Small intestine (tissue), 7 donors: ENCODE measurements at regions not wholly inside any gene's neighbourhood (a gene's known extent, or its start where the extent isn't known, plus 50 kb on each side); places are given as distances from the start of the nearest gene placed in this dataset.

Experiments used
- DNase-seq, 2 donors: peaks; one replicate each; pipeline versions ENCODE4 v3.0.0 to v3.0.0-alpha.2; 2013
- FAIRE-seq: peaks from 2 replicates; lab custom pipeline; 2012; peaks lifted over from hg19 to GRCh38; lab: Jason Lieb, UNC
- H3K27ac ChIP-seq, 3 donors: one replicate each; pipeline ENCODE4 v1.5.1; 2013; ENCODE audit warnings: low read length in 2 of 3, mild to moderate bottlenecking in 2 of 3, control low read depth in 1 of 3, inconsistent platforms in 1 of 3, low read depth in 1 of 3, moderate library complexity in 1 of 3
- H3K27me3 ChIP-seq, 3 donors: one replicate each; pipeline ENCODE4 v1.6.1; 2013; ENCODE audit warnings: low read length in 3 of 3, inconsistent platforms in 1 of 3; ENCODE audit not compliant: control insufficient read depth in 3 of 3, insufficient read depth in 3 of 3
- H3K36me3 ChIP-seq, 3 donors: one replicate each; pipeline ENCODE4 v1.6.1; 2013; ENCODE audit warnings: low read length in 3 of 3, inconsistent platforms in 1 of 3, low read depth in 1 of 3, mild to moderate bottlenecking in 1 of 3, moderate library complexity in 1 of 3; ENCODE audit not compliant: control insufficient read depth in 3 of 3, insufficient read depth in 2 of 3
- H3K4me1 ChIP-seq, 3 donors: one replicate each; pipeline ENCODE4 v1.6.1; 2013; ENCODE audit warnings: low read length in 2 of 3, inconsistent platforms in 1 of 3, low read depth in 1 of 3, mild to moderate bottlenecking in 1 of 3, moderate library complexity in 1 of 3; ENCODE audit not compliant: control insufficient read depth in 3 of 3, insufficient read depth in 2 of 3
- H3K4me3 ChIP-seq, 3 donors: one replicate each; pipeline ENCODE4 v1.5.1; 2013; ENCODE audit warnings: low read length in 3 of 3, control low read depth in 1 of 3, inconsistent platforms in 1 of 3, low read depth in 1 of 3, mild to moderate bottlenecking in 1 of 3, moderate library complexity in 1 of 3
- H3K9me3 ChIP-seq, 2 donors: one replicate each; pipeline ENCODE4 v1.6.1; 2013; ENCODE audit warnings: low read depth in 1 of 2, low read length in 1 of 2; ENCODE audit not compliant: control insufficient read depth in 2 of 2, insufficient read depth in 1 of 2
- WGBS, 3 donors: extraction: QIAGEN DNeasy Blood & Tissue Kit; methylation state at CpG; one replicate each; pipeline ENCODE4 v1.1.7; 2013; 5-methylcytosine and 5-hydroxymethylcytosine counted together
- donor health status: healthy with polysubstance abuse.
- donor health status: control.
- donor health status: control.
- donor health status: Bipolar disorder and iron deficiency.
- donor health status: healthy.

GRCh38 chr18:59048048-59048363 is 91.7 kb upstream of the SEC11C start:
- DNase-seq, result no peak
- H3K4me3 ChIP-seq, result no peak overlapping the region
- FAIRE-seq, result no peak
- H3K27me3 ChIP-seq, result no peaks in the 10 kb centered on the region
- no peaks in the 10 kb centered on the region for H3K9me3 ChIP-seq
- H3K27ac ChIP-seq, result no peak overlapping the region
- H3K36me3 ChIP-seq, result no peaks in the 10 kb centered on the region
- H3K4me1 ChIP-seq, result peaks cover 0 to 12% (median 2%) of the 10 kb centered on the region in 3 donors
- 75 to 92% (median 84%) methylated on average over 9 of the region's 9 CpGs for WGBS, 3 donors

DNA sequence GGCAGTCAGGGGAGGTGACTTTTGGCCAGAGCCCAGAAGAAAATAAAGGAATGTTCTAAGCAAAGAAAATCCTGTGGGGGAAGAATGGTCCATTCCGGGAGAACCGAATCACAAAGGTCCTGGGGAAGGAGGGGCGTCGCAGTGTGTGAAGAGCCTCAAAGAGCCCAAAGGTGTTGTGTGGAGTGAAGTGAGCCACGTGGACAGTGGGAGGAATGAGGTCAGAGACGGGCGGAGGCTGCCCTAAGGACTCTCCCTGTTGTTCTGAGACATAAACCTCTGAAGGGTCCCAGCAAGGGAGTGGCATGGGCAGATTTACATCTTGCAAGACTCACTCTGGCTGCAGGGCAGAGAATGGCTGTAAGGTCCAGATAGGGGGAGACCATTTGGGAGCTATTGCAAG is 91.3 kb upstream of the SEC11C start:
- H3K27me3 ChIP-seq, result no peaks in the 10 kb centered on the region
- H3K27ac ChIP-seq, result no peak overlapping the region
- FAIRE-seq, result no peak
- peak in 1 of 2 donors; percentile 16 for DNase-seq
- WGBS, 3 donors, result 43 to 70% (median 66%) methylated on average over 7 of the region's 7 CpGs
- H3K4me3 ChIP-seq, result no peak overlapping the region
- peaks cover 0 to 15% (median 2%) of the 10 kb centered on the region in 3 donors for H3K4me1 ChIP-seq
- H3K9me3 ChIP-seq, result no peaks in the 10 kb centered on the region
- H3K36me3 ChIP-seq, result no peaks in the 10 kb centered on the region

DNA sequence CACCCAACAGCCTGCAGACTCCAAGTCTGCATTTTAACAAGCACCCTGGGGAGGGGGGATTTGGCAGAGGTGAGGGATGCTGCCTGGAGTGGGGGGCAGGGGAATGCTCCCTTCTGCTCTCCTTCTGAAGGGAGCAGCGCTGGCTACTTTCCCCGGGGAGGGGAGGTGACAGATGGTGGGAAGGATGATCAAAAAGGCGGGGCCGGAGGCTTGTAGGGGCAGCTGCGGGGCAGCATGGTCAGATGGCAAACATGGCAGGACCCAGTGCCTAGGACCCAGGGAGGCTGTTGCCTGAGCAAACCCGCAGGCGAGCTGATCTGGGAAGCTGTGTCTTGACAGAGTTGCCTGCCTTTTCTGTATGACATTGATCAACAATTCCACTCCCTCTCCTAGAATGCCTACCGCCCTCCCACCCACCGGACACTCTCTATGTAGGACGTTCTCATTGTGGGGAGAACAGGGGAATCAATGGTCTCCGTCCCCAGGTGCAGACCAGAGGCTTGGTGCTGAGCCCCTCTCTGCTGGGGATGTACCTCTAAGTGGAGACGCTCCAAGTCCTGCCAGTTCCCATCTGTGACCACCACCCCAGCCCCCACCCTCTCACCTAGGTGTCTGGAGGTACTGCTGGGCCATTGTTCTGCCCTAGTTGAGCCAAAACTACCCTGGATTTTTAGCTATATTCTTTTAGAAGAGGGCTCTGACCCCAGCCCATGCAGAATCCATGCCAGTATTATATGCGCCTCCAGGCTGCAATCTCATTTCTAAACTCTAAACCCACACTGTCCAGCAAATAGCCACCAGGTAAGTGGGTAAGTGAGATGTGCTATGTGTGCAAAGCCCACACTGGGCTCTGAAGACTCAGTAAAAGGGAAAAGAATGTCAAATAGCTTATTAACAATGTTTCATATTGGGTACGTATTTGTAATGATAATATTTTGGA is 89.7 kb upstream of the SEC11C start:
- FAIRE-seq (no peak), DNase-seq (no peak)
- no peak overlapping the region for H3K4me3 ChIP-seq
- no peaks in the 10 kb centered on the region for H3K36me3 ChIP-seq
- H3K27me3 ChIP-seq, result no peaks in the 10 kb centered on the region
- no peak overlapping the region for H3K27ac ChIP-seq
- WGBS, 3 donors, result 72 to 84% (median 79%) methylated on average over 13 to 14 of the region's 14 CpGs
- no peaks in the 10 kb centered on the region for H3K9me3 ChIP-seq
- H3K4me1 ChIP-seq, result peaks cover 0 to 25% (median 2%) of the 10 kb centered on the region in 3 donors

DNA sequence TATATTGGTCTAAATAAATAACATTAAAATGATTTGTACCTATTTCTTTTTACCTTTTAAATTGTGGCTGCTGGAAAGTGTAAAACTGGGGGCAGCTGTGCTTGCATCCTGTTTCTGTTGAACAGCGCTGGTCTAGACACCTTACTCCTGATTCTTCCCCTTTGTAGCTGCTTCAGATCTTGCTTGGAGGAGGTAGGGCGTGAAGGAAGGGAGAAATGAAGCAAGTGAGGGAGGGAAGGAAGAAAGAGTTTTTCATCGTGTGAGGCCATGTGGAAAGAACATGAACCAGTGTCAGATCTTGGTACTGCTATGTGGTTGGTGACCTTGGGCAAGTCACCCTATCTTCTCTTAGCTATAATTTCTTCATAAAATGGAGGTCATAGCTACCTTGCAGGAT is 89.0 kb upstream of the SEC11C start:
- H3K4me1 ChIP-seq, result peaks cover 0 to 32% (median 2%) of the 10 kb centered on the region in 3 donors
- 83 to 86% (median 83%) methylated on average over 3 of the region's 3 CpGs for WGBS, 3 donors
- H3K27ac ChIP-seq, result no peak overlapping the region
- no peak overlapping the region for H3K4me3 ChIP-seq
- no peaks in the 10 kb centered on the region for H3K36me3 ChIP-seq
- no peaks in the 10 kb centered on the region for H3K27me3 ChIP-seq
- no peaks in the 10 kb centered on the region for H3K9me3 ChIP-seq
- no peak for FAIRE-seq
- no peak for DNase-seq

DNA sequence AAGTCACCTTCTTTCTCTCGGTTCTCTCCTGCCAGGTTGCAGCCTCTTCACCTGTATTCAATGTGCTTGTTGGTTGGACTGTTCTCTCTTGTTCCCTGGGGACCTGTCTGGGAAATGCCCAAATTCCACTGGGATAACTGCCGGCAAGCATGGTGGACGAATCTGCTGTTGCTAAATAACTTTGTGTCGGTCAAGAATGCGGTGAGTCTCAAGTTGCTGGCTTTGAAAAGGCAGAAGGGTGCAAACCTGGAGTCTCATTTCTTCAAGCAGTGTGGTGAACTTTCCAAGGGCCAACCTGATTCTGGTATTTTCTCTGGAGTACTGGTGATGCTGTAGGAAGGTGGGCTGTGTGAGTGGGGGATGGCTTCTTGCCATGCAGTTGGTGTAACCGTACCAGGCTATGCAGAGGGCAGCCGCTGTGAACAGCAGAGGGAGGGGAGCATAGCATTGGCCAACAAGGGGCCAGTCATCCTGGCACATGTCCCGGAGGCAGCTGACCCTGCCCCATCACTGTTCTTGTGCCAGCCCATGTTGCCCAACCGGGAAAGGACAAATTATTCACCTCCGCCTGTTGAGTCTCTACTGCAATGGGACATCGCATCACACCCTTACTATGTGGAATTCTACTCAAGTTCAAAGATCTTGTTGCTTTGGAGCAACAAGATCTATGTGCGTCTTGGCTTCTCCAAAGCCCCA is 88.1 kb upstream of the SEC11C start:
- FAIRE-seq, result no peak
- peaks cover 0 to 32% (median 2%) of the 10 kb centered on the region in 3 donors for H3K4me1 ChIP-seq
- WGBS, 3 donors, result 84 to 89% (median 84%) methylated on average over 12 of the region's 12 CpGs

GRCh38 chr18:59052965-59053820 is 86.5 kb upstream of the SEC11C start:
- Histone ChIP-seq H3K4me3 (no peak overlapping the region), H3K27ac (peak overlapping the region in 1 of 3 donors; percentile 52)
- WGBS, 3 donors, result 28 to 56% (median 37%) methylated on average over 6 of the region's 6 CpGs

More for the DNA sequence above, 88.1 kb upstream of the SEC11C start:
- Histone ChIP-seq H3K27me3 (no peaks in the 10 kb centered on the region), H3K36me3 (no peaks in the 10 kb centered on the region), H3K27ac (no peak overlapping the region), H3K9me3 (no peaks in the 10 kb centered on the region), H3K4me3 (no peak overlapping the region)
- DNase-seq, result no peak

GRCh38 chr18:59054496-59055287 is 85.0 kb upstream of the SEC11C start:
- Histone ChIP-seq H3K9me3 (no peaks in the 10 kb centered on the region), H3K4me3 (no peak overlapping the region), H3K4me1 (peaks cover 0 to 30% (median 2%) of the 10 kb centered on the region in 3 donors), H3K27ac (peak overlapping the region in 1 of 3 donors; percentile 62), H3K27me3 (no peaks in the 10 kb centered on the region), H3K36me3 (no peaks in the 10 kb centered on the region)
- 65 to 66% (median 66%) methylated on average over 7 of the region's 7 CpGs for WGBS, 3 donors
- DNase-seq, result peak in 1 of 2 donors; percentile 45
- FAIRE-seq, result no peak

More at GRCh38 chr18:59052965-59053820, 86.5 kb upstream of the SEC11C start:
- H3K27me3 ChIP-seq, result no peaks in the 10 kb centered on the region
- DNase-seq, result peak; percentile 14 to 66
- FAIRE-seq, result no peak
- no peaks in the 10 kb centered on the region for H3K9me3 ChIP-seq
- H3K4me1 ChIP-seq, result peaks cover 0 to 32% (median 2%) of the 10 kb centered on the region in 3 donors
- no peaks in the 10 kb centered on the region for H3K36me3 ChIP-seq
